ENCODE measurements at regions not wholly inside any gene's neighbourhood (a gene's known extent, or its start where the extent isn't known, plus 50 kb on each side); places are given as distances from the start of the nearest gene placed in this dataset.

GRCh38 chr21:27477296-27477695 lies 510.4 kb upstream of the ADAMTS5 start:
- in situ Hi-C loops (cut with HindIII; ENCODE audit: low pct_unique_long_range_greater_than_20kb, low sequenced_read_pairs) = no loop called here
- CTCF ChIA-PET = no interaction called here
- POLR2A ChIA-PET = no interaction called here

DNA sequence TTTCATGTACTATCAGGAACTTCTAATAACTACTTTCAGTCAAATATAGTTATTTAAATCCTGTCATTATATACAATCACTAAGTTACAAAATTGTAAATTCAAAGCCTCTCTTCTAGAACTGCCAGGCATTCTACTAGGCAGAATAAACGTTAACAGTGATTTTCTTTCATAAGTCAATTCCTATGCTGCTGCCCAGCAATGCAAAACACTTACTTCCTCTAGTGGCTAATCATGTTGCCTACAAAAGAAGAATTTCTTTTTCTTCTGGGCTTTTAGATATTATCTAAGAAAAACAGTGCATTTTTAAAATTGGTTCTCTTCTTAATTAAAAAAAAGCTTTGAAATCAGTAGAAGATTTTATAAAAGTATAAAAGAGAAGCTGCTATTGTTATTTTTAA lies 509.8 kb upstream of the ADAMTS5 start:
- intact Hi-C loops (cut with micrococcal nuclease; ENCODE audit: unreplicated experiment) (no loop called here), in situ Hi-C loops (cut with HindIII; ENCODE audit: low pct_unique_long_range_greater_than_20kb, low sequenced_read_pairs) (no loop called here)
- ChIA-PET CTCF (no interaction called here), POLR2A (no interaction called here)
- H3K4me3 ChIP-seq (ENCODE audit: low read depth in 2 of 2, low read length in 2 of 2) = no peak overlapping the region
- H3K27ac ChIP-seq (ENCODE audit: low read length) = no peak overlapping the region
- no TSS peak for BruUV-seq (replicated peaks)
- H3K9me3 ChIP-seq (ENCODE audit: control insufficient read depth, insufficient read depth, low read depth, low read length) = no peaks in the 10 kb centered on the region
- H3K27me3 ChIP-seq (ENCODE audit: control insufficient read depth, insufficient read depth, low read length) = no peaks in the 10 kb centered on the region
- no peak for DNase-seq (ENCODE audit: low read depth, low spot score)
- no peaks in the 10 kb centered on the region for H3K36me3 ChIP-seq (ENCODE audit: control insufficient read depth, insufficient read depth, low read length)
- no peak for TF ChIP-seq TCF7L2 (IDR thresholded peaks at IDR 0.05; ENCODE audit: low read depth, low read length)
- TF ChIP-seq, protein P1, sequence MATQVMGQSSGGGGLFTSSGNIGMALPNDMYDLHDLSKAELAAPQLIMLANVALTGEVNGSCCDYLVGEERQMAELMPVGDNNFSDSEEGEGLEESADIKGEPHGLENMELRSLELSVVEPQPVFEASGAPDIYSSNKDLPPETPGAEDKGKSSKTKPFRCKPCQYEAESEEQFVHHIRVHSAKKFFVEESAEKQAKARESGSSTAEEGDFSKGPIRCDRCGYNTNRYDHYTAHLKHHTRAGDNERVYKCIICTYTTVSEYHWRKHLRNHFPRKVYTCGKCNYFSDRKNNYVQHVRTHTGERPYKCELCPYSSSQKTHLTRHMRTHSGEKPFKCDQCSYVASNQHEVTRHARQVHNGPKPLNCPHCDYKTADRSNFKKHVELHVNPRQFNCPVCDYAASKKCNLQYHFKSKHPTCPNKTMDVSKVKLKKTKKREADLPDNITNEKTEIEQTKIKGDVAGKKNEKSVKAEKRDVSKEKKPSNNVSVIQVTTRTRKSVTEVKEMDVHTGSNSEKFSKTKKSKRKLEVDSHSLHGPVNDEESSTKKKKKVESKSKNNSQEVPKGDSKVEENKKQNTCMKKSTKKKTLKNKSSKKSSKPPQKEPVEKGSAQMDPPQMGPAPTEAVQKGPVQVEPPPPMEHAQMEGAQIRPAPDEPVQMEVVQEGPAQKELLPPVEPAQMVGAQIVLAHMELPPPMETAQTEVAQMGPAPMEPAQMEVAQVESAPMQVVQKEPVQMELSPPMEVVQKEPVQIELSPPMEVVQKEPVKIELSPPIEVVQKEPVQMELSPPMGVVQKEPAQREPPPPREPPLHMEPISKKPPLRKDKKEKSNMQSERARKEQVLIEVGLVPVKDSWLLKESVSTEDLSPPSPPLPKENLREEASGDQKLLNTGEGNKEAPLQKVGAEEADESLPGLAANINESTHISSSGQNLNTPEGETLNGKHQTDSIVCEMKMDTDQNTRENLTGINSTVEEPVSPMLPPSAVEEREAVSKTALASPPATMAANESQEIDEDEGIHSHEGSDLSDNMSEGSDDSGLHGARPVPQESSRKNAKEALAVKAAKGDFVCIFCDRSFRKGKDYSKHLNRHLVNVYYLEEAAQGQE (IDR thresholded peaks at IDR 0.05; ENCODE audit: insufficient read depth in 1 of 2, low read depth in 2 of 2, low read length in 1 of 2) = no peak
- TF ChIP-seq SIN3A (IDR thresholded peaks at IDR 0.05; ENCODE audit: borderline replicate concordance, insufficient read depth, low read depth, low read length) = no peak
- TF ChIP-seq, protein P2, sequence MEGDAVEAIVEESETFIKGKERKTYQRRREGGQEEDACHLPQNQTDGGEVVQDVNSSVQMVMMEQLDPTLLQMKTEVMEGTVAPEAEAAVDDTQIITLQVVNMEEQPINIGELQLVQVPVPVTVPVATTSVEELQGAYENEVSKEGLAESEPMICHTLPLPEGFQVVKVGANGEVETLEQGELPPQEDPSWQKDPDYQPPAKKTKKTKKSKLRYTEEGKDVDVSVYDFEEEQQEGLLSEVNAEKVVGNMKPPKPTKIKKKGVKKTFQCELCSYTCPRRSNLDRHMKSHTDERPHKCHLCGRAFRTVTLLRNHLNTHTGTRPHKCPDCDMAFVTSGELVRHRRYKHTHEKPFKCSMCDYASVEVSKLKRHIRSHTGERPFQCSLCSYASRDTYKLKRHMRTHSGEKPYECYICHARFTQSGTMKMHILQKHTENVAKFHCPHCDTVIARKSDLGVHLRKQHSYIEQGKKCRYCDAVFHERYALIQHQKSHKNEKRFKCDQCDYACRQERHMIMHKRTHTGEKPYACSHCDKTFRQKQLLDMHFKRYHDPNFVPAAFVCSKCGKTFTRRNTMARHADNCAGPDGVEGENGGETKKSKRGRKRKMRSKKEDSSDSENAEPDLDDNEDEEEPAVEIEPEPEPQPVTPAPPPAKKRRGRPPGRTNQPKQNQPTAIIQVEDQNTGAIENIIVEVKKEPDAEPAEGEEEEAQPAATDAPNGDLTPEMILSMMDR (IDR thresholded peaks at IDR 0.05) = no peak
- no peaks in the 10 kb centered on the region for H3K4me1 ChIP-seq (ENCODE audit: control insufficient read depth, insufficient read depth, low read length)
- no peak for ATAC-seq

More at GRCh38 chr21:27477296-27477695, 510.4 kb upstream of the ADAMTS5 start:
- H3K9me3 ChIP-seq (ENCODE audit: control insufficient read depth, insufficient read depth, low read depth, low read length) = no peaks in the 10 kb centered on the region
- H3K27me3 ChIP-seq (ENCODE audit: control insufficient read depth, insufficient read depth, low read length) = no peaks in the 10 kb centered on the region
- DNase-seq (ENCODE audit: low read depth, low spot score) (no peak), ATAC-seq (no peak)
- no peak overlapping the region for H3K27ac ChIP-seq (ENCODE audit: low read length)
- intact Hi-C loops (cut with micrococcal nuclease; ENCODE audit: unreplicated experiment) = no loop called here
- H3K4me1 ChIP-seq (ENCODE audit: control insufficient read depth, insufficient read depth, low read length) = no peaks in the 10 kb centered on the region
- BruUV-seq (replicated peaks) = no TSS peak
- H3K36me3 ChIP-seq (ENCODE audit: control insufficient read depth, insufficient read depth, low read length) = no peaks in the 10 kb centered on the region
- TF ChIP-seq SIN3A (IDR thresholded peaks at IDR 0.05; ENCODE audit: borderline replicate concordance, insufficient read depth, low read depth, low read length) (no peak), POLR2AphosphoS5 (IDR thresholded peaks at IDR 0.05; ENCODE audit: low read depth, low read length) (no peak)
- TF ChIP-seq, protein P2 (IDR thresholded peaks at IDR 0.05) = no peak
- TF ChIP-seq, protein P1 (IDR thresholded peaks at IDR 0.05; ENCODE audit: insufficient read depth in 1 of 2, low read depth in 2 of 2, low read length in 1 of 2) = no peak
- H3K4me3 ChIP-seq (ENCODE audit: low read depth in 2 of 2, low read length in 2 of 2) = no peak overlapping the region
